Transverse colon (tissue), 4 donors: ENCODE measurements at regions not wholly inside any gene's neighbourhood (a gene's known extent, or its start where the extent isn't known, plus 50 kb on each side); places are given as distances from the start of the nearest gene placed in this dataset.

ENCODE experiments used
- EP300 ChIP-seq: sonication (generic); formaldehyde crosslinking; IDR thresholded peaks from one replicate; pipeline ENCODE4 v1.6.1; 2017; ENCODE audit warnings: antibody characterized with exemption, low read depth
- POLR2A ChIP-seq: fragments of 450-650 bp; IDR thresholded peaks from one replicate; pipeline ENCODE4 v1.6.1; 2016; ENCODE audit warnings: antibody characterized with exemption, mild to moderate bottlenecking, moderate library complexity
- POLR2AphosphoS5 ChIP-seq, 3 donors: sonication (generic); formaldehyde crosslinking; IDR thresholded peaks; one replicate each; pipeline ENCODE4 v1.6.1; 2016; ENCODE audit warnings: antibody characterized with exemption in 3 of 3
- TF ChIP-seq, protein P1 (sequence below), 5 experiments: fragments of 200-600 bp in 3 of 5; fragments of 450-650 bp in 2 of 5; sonication (generic) in 3 of 5; IDR thresholded peaks; 1 replicate in 2 of 5; 2 replicates in 3 of 5; pipeline ENCODE4 v1.5.1; 2016 to 2017; ENCODE audit warnings: antibody characterized with exemption in 5 of 5, inconsistent platforms in 3 of 5, mild to moderate bottlenecking in 2 of 5, moderate library complexity in 1 of 5

DNA sequence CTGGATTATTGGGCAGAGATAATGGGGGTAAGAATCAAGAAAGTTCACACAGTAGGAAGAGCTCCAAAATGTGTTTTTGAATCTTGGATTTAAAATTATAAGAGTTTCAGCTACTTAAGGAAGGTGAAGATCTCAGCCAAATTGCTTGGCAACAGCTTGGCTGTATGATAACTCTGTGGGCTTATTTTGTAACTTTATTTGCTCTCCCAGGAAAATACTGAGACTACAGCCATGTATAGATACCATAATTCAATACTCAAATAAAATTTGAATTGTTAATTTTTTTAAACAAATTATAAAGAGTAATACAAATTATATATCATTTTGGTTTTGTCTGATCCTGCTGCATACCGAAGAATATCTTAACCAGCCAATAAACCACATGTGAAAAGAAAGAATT, 129.5 kb upstream of the INPP4B start:
- TF ChIP-seq POLR2AphosphoS5 (IDR thresholded peaks at IDR 0.05) (no peak), POLR2A (no peak), EP300 (no peak)
- TF ChIP-seq, protein P1, sequence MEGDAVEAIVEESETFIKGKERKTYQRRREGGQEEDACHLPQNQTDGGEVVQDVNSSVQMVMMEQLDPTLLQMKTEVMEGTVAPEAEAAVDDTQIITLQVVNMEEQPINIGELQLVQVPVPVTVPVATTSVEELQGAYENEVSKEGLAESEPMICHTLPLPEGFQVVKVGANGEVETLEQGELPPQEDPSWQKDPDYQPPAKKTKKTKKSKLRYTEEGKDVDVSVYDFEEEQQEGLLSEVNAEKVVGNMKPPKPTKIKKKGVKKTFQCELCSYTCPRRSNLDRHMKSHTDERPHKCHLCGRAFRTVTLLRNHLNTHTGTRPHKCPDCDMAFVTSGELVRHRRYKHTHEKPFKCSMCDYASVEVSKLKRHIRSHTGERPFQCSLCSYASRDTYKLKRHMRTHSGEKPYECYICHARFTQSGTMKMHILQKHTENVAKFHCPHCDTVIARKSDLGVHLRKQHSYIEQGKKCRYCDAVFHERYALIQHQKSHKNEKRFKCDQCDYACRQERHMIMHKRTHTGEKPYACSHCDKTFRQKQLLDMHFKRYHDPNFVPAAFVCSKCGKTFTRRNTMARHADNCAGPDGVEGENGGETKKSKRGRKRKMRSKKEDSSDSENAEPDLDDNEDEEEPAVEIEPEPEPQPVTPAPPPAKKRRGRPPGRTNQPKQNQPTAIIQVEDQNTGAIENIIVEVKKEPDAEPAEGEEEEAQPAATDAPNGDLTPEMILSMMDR (IDR thresholded peaks at IDR 0.05) = no peak
